Lung microvascular endothelial cell (primary cell): ENCODE measurements at regions not wholly inside any gene's neighbourhood (a gene's known extent, or its start where the extent isn't known, plus 50 kb on each side); places are given as distances from the start of the nearest gene placed in this dataset.
"Not testable (repeated sequence)": the region's sequence is repeated elsewhere in the genome, so short reads cannot be mapped to it uniquely, and the experiment has no call there.

Source experiments
- DNase-seq, 2 donors: peaks; one replicate each; pipeline versions ENCODE4 v3.0.0 to v3.0.0-alpha.2; 2010; ENCODE audit warnings: low read depth in 2 of 2

DNA sequence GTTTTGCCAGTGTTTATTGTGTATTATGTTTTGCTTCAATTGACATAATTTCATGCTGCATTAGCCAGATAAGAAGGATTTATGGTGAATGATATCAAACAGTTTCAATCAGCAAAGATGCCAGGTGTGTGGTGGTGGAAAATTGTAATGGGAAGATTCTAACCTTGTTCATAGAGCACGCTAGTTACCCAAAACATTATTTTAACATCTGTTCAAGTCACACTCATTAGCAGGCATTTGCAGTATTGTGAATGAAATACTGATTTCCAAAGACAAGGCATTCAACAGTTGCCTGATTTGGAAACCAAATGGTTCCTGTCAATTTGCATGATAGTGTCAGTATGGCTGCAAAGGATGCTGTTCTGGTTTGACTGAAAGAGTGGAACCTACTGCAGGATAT lies 129.7 kb downstream of the EPC1 start:
- DNase-seq = no peak

DNA sequence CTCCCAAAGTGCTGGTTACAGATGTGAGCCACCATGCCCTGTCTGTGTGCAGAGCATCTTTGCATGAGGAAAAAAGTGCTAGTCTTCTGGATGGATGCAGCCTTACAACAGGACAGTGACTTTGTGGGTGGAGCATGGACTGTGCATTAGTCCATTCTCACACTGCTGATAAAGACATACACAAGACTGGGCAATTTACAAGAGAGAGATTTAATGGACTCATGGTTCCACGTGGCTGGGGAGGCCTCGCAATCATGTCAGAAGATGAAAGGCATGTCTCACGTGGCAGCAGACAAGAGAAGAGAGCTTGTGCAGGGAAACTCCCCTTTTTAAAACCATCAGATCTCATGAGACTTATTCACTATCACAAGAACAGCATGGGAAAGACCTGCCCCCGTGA lies 133.1 kb downstream of the EPC1 start:
- not testable (repeated sequence) for DNase-seq

- DNase-seq = no peak
These were observed 136.0 kb downstream of the EPC1 start for GRCh38 chr10:32211046-32211363.

DNA sequence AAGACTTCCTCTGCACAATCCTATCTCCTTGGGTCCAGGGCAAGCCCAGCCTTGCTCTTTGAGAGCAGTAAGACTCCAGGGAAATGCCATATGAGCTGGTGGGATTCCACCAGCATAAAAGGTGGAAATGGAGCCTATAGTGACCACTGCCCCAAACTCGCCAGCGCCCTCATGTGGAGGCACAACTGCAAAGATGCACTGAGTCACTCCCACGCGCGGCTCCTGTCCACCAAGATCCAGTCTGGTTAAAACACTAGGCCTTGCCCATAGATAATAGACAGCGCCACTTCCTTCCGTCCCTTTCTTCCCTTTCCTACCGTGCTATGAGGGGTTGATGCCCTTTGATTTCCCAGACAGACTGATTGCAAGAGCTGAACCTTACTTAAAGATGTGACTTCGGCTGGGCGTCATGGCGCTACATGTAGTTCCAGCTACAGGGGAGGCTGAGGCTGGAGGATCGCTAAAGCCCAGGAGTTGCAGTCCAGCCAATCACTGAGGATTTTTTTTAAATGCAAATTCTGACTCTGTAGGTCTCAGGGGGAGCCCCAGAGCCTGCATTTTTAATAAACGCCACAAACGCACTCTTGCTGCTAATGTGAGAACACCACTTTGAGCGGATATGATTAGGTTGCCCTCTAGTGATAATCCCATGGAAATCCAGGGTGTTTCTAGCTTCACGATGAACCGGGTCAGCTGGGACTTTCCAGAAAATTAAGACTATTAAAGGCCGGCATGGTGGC lies 136.5 kb downstream of the EPC1 start:
- peak; percentile 70 for DNase-seq

DNA sequence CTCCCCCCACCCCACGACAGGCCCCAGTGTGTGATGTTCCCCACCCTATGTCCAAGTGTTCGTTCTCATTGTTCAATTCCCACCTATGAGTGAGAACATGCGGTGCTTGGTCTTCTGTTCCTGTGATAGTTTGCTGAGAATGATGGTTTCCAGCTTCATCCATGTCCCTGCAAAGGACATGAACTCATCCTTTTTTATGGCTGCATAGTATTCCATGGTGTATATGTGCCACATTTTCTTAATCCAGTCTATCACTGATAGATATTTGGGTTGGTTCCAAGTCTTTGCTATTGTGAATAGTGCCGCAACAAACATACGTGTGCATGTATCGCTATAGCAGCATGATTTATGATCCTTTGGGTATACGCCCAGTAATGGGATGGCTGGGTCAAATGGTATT lies 139.0 kb downstream of the EPC1 start:
- DNase-seq = not testable (repeated sequence)

GRCh38 chr10:32207544-32207943 lies 139.4 kb downstream of the EPC1 start:
- peak; percentile 60 to 64 for DNase-seq

GRCh38 chr10:32205670-32206069 lies 141.3 kb downstream of the EPC1 start:
- DNase-seq = peak; percentile 14 to 64

DNA sequence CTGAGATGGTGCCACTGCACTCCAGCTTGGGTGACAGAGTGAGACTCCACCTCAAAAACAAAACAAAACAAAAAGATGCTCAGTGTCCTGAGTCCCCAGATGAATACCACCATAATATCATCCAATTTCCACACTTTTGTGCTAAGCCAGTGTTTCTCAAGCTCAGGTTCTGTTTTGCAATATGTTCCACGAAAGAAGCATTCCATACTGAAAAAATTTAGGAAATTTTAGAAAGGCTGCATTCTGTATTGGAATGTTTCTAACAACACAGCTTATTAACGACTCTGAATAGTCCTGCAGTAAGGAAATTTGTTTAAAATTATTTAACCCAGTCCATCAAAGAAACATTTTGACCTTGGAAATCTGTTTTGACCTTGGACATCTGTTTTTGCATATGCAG lies 142.4 kb downstream of the EPC1 start:
- no peak for DNase-seq

DNA sequence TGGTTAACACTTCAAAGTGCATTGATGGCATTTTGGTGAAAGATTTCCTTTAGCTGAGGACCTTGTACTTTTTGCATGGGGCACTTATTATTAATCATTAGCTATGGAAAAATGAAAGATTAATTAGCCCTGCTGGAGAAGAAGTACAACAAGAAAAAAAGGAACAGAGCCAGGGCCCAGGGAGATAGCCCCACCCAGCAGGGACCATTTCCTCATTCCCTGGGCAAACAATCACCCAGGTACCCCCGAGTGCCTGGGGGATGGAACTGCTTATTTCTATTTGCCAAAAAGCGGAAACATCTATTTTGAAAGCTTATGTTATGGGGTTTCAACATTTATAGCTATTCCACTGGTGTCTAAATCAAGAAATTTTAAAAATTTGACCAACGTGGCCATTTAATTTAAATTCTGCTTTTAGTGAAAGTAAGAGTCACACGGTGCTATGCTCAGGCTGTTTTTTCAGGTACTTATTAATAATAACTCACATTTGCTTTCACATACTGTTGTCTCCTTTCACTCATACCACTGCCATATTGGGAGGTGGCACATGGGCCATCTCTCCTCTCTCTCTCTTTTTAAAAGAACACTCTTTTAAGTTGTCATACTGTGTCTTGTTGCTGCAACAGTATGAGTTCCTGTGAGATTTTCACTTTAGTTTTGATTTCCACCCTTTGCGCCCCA lies 143.6 kb upstream of the KIF5B start:
- no peak for DNase-seq

- no peak for DNase-seq
These were observed 141.2 kb upstream of the KIF5B start for GRCh38 chr10:32197423-32197822.

- DNase-seq = peak; percentile 41 to 60
These were observed 134.8 kb upstream of the KIF5B start for GRCh38 chr10:32190890-32191491.

GRCh38 chr10:32189400-32190084 lies 133.3 kb upstream of the KIF5B start:
- peak; percentile 20 to 68 for DNase-seq

DNA sequence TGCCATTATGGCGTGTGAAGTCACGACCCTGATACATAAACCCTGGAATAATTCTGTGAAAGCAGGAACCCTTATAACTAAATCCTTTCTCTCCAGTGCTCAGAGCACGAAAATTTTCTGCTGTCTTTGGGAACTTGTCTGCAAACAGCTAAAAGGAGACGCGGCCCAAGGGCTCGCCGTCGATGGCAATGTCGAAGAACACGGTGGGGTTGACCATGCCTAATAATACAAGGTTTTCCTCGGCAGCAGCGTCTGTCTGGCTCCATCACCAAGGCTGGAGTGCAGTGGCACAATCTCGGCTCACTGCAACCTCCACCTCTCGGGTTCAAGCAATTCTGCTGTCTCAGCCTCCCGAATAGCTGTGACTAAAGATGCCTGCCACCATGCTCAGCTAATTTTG lies 132.4 kb upstream of the KIF5B start:
- not testable (repeated sequence) for DNase-seq

- DNase-seq = no peak
These were observed 131.5 kb upstream of the KIF5B start for GRCh38 chr10:32187686-32188085.

- DNase-seq = not testable (repeated sequence)
These were observed 127.4 kb upstream of the KIF5B start for GRCh38 chr10:32183652-32184051.

GRCh38 chr10:32182476-32182875 lies 126.3 kb upstream of the KIF5B start:
- DNase-seq = no peak

DNA sequence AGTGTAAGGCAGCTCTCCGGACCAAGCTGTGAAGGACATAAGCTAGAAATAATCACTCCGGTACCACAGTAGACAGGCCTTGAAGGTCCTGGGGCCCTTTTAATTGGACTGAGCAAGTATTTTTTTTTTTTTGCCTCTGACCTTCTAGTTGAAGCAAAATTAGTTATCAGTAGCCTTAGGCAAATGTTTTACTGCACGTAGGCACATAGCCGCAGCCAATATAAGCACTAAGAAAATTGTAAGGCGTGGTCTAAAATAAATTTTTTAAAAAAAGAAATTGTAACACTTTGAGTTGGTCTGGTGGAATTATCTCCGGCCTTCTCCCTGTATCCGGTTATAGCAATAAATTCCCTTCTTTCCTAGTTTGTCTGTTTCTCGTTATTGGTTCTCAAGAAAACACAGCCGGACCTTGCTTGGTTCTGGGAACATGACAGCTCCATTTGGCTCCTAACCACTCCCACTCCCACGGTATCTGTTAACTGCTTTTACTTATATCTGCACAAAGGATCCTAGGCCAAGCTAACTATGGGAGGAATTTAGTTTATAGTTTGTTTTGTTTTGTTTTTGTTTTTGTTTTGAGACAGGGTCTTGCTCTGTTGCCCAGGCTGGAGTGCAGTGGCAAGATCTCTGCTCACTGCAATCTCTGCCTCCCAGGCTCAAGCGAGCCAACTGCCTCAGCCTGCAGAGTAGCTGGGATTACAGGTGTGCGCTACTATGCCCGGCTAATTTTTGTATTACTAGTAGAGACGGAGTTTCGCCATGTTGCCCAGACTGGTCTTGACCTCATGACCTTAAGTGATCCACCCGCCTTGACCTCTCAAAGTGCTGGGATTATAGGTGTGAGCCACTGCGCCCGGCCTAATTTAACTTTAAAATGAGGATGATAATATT lies 124.4 kb upstream of the KIF5B start:
- DNase-seq = no peak

DNA sequence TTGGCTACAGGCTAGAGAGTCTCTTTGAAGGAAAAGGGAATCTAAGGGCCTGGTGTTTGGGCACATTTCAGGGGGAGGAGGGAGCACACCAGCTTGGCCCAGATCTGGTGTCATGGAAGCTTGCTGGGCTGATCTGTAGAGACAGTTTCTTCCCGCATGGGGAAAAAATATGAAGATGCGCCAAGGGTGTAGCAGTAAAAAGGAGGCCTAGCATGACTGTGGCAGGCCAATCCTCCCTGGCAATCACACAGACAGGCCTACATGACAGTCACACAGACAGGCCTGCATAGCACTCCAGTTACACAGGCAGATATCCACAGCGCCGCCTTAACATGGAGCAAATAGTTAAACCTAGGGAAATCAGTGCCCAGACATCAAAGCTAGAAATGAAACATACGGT lies 123.6 kb upstream of the KIF5B start:
- DNase-seq = no peak

DNA sequence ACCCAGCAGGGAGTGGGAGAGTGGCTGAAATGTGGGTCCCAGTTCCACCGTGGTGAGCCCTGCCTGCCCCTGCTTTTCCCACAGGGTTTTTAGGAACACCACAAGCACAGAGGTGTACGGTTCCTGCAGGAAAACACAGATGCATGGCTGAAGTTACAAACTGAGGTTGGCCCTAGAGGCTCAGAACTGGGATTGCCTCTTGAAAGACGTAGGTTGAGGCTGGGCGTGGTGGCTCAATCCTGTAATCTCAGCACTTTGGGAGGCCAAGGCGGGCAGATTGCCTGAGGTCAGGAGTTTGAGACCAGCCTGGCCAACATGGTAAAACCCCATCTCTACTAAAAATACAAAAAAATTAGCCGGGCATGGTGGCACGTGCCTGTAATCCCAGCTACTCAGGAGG lies 121.4 kb upstream of the KIF5B start:
- not testable (repeated sequence) for DNase-seq

DNA sequence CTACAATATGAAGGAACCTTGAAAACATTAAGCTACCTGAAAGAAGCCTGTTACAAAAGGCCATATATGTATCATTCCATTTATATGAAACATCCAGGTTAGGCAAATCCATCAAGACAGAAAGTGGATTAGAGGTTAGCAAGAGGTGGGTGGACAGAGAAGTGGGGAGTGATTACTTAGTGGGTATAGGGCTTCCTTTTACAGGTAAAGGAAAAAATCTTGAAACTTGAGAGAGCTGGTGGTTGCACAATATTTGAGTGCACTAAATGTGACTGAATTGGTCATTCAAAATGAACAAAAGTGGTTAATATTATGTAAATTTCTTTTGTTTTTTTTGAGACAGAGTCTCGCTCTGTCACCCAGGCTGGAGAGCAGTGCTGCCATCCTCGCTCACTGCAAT lies 119.4 kb upstream of the KIF5B start:
- DNase-seq = no peak

GRCh38 chr10:32174349-32174893 lies 118.2 kb upstream of the KIF5B start:
- no peak for DNase-seq
